ENCODE measurements at regions not wholly inside any gene's neighbourhood (a gene's known extent, or its start where the extent isn't known, plus 50 kb on each side); places are given as distances from the start of the nearest gene placed in this dataset.

DNA sequence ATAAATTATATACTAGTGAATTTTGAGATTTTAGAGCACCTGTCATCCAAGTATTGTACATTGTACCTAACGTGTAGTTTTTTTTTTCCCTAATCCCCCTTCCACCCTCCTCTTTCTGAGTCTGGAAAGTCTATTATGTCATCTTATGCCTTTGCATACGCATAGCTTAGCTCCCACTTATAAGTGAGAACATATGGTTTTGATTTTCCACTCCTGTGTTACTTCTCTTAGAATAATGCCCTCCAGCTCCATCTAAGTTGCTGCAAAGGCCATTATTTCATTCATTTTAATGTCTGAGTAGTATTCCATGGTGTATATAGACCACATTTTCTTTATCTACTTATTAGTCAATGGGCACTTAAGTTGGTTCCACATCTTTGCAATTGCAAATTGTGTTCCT is 177.0 kb upstream of the C16orf82 start:
- no peak for DNase-seq (ENCODE audit: low read depth)

DNA sequence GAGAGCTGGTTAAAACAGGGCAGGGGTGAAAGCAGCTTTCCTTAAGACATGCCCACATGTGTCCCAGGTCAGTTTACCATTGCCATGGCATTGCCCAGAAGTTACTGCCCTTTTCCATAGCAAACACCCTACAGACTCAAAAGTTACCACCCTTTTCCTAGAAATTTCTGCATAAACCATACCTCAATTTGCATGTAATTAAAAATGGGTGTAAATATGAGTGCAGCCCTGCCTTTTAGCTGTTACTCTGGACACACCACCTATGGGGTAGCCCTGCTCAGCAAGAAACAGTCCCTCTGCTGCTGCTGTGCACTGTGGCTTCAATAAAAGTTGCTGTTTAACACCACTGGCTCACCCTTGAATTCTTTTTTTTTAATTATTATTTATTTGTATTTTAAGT is 168.5 kb upstream of the C16orf82 start:
- DNase-seq (ENCODE audit: low read depth) = no peak

DNA sequence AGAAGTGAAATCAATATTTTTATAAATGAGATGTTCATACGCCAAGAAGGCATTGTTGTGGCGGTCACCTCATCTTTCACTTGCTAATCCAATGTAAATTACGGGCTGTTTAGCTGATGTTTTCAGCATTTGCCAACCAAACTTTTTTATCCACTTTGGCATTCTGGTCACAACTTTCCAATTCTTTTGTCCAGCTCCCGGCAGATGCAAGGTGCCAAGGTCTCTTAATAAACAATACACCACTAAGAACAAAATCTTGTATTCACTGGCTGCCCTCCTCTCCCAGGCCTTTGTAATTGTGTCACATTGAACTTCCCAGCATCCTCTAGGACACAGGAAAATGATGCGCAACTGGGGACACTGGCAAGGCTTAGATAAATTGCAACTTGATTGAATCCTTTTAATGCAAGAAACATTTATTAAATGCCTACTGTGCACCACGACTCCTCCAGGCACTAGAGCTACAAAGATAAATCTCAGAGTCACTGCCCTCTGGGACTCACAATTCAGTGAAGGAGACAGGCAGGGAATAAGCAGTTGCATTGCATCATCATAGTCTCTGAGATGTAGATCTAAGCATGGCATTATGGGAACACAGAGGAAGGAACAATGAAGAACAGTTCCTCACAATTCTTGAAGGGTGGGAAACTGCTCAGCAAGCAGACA is 165.4 kb upstream of the C16orf82 start:
- no peak for DNase-seq (ENCODE audit: low read depth)

DNA sequence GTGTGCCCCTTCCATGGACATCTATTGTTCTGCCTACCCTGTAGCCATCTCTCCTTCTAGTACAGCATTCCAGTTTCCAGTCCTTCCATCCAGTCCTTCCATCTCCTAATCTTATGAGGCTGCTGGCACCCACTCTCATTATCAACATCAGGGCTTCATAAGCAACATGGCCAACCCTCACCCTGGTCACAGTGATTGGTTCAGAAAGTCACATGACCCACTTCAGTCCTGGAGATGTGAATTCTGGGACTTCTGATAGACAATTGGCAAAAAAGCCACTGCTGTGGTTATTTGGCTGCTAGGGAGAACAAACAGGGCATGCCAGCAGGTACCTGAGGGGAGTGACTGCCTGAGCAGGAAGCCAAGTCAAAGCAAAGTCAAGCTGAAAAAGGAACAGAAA is 164.7 kb upstream of the C16orf82 start:
- DNase-seq (ENCODE audit: low read depth) = no peak

DNA sequence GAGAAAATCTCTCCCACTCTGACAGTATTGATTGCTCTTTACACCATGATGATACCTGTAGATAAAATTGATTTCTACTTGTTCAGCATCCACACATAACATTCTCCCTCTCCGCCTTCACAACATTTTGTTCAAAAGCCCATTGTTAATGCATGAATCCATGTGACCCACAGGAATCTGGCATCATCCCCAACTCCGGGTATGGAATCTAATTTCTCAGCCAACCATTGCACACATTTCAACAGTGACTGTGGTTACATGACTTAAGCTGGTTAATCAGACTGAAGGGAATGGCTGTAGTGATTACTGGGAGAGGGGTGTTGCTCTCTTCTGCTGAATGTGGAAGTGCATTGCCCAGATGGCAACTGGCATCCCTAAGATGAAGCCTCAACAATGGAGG is 161.4 kb upstream of the C16orf82 start:
- DNase-seq (ENCODE audit: low read depth) = no peak

DNA sequence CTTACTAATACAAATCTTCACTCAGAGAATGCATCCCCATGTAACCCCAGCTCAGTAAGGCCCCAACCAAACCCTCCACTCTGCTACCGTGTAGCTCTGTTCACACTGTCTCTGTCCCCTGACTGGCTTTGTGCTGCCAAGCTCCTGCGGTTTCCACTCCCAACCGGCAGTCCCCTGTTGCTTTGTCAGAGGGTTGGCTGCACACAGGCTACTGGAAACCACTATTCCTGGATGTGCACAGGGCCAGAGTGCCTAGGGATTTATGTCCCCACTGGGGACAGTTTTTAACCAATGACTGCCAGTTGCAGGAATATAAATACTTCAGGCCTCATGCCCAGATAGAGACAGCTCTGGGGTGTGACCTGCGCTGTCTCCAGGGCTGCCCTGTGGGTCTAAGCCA is 157.1 kb upstream of the C16orf82 start:
- no peak for DNase-seq (ENCODE audit: low read depth)

DNA sequence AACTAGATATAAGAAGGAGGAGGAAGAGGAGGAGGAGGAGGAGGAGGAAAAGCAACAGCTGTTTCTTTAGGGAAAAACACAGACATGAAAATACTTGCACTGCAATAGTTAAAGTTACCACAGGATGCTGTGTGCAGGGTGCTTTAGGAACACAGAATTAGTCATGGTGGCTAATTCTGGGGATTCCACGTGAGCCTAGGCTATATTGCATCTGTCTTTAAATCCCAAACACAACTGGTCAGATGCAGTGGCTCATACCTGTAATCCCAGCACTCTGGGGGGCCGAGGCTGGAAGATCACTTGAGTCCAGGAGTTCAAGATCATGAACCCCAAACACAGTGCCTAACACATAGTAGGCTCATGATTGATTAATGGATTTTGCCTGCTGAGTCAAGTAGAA is 155.3 kb upstream of the C16orf82 start:
- DNase-seq (ENCODE audit: low read depth) = no peak

DNA sequence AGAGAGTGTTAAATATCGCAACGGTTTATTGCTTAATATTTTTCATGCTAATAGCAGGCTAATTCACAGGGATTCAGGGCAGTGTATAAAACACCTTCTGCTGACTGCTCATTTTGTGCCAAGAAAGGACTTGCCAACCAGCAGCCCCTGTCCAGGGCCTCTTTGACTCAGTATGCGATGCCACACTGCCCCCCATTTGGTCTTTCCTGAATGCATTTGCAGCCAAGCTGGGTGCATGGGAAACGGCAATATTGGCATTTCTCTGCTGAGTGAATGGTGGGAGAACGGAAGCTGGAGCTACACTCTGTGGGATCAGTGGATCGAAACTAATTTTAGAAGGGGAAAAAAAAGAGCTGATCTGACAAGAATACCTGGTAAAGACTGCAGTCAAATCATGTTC is 152.9 kb upstream of the C16orf82 start:
- DNase-seq (ENCODE audit: low read depth) = no peak

DNA sequence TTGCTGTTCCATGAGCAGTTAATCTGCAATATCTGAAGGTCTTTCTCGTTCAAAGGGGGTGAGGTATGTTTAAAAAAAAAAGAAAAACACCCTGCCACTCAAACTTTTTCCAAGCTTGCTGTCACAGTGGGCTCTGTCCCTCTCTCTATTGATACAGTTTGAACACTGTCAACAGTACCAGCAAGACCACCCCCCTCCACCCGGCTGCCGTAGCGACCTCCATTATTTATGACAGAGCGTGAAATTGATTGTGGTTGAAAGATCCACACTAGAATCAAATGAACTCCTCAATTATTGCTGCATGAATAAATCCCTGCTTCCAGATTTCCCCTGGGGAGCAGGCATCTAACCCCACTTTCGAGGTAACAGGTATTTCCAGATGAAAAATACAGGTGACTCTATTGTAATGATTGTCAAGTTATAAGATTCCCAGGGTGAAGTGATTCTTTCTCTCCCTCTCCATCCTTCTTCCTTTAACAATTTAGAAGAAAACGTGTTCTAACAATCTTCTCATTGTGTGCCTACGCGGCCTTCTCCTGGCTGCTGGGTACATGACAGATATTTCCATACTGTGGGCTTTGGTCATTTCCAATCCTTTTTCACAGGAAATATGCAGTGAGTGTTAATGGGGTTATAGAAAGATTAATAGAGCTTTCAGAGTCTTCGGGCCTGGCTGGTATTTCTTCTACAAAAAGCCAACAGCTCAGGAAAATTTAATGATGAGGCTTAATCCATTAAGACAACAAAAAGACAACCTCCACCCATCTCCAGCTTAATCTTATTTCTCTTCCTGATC is 135.7 kb upstream of the C16orf82 start:
- no peak for DNase-seq (ENCODE audit: low read depth)

DNA sequence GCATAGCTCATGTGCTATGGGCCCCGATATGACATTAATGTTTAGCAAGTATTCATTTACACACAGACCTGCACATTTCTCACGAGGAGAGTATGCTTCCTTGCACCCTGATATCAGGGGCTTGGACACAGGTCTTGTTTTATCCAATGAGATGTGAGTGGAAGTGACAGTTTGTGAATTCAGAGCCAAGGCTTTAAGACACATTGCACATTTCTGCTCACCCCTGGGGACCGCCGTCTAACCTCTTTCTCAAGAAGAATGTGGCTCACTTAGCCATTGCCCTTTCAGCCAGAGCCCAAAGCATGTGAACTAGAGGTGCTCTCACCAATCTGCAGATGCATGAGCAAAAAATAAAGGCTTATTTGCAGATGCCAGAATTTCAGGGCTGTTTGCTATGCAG is 116.1 kb upstream of the C16orf82 start:
- DNase-seq (ENCODE audit: low read depth) = no peak

DNA sequence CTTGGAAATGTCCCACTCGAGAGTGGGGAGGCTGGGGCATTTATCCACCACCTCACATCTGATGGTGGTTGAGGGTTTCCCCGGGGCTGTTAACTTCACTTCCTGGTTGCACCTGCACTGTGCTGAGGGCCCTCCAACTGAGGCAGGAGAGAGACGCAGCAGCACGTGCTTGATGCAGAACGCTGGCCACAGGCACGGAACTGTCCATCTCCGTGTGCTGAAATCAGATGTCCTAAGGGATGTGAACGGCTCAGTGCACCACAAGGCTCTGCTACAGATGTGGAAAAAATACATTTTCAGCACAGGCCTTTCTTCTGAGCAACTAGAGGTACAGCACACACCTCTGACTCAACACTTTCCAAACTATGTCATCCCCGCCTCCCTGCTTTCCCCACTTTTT is 114.8 kb upstream of the C16orf82 start:
- DNase-seq (ENCODE audit: low read depth) = no peak

DNA sequence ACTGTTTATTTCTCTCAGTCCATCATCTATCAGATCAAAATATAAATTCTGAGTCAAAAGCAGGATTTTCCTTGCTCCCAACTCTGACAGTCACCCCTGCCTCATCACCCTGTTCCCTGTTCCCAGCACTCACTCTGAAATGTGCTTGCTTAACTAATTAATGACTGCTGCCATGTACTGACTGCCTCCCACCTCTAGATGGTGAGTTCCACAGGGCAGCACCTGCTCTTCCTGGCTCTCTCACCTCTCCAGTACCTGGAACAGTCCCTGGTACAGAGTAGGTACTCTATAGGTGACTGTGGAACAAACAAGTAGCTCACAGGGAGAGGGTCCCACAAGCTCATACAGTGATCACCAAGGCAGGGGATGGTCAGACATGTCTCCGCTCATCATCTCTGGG is 114.3 kb upstream of the C16orf82 start:
- no peak for DNase-seq (ENCODE audit: low read depth)

DNA sequence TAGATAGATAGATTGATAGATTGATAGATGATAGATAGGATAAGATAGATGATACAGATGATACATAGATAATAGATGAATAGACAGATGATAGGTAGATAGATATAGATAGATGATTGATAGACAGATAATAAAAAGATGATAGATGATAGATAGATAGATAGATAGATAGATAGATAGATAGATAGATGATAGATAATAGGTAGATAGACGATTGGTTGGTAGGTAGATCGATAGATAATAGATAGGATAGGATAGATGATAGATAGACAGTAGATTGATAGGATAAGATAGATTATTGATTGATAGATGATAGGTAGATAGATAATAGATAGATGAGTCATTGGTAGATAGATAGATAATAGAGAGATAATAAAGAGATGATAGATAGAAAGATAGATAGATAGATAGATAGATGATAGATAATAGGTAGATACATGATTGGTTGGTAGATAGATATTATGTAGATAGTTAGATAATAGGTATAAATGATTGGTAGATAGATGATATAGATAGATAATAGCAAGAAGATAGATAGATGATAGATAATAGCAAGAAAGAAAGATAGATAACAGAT is 109.4 kb upstream of the C16orf82 start:
- DNase-seq (ENCODE audit: low read depth) = no peak

DNA sequence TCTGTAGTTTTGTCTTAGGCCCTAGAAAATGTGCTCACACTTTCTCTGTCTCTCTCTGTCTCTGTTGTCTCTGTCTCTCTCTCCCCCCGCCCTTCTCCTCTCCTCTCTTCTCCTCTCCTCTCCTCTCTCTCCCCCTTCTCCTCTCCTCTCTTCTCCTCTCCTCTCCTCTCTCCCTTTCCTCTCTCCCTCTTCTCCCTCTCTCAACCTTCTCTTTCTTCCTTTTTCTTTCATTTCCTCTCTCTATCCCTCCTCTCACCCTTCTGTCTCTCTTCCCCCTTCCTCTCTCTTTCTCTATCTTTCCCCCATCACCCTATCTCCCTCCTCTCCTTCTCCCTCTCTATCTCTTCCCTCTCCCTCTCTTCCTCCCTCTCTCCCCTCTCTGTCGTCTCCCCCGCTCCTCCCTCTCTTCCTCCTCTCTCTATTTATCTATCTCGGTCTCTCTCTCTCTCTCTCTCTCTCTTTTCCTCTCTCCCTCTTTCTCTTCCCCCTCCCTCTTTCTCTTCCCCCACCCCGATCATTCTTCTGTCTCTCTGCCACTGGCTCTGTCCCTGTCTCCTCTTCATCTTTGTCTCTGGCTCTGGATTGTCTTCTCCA is 107.2 kb upstream of the C16orf82 start:
- DNase-seq (ENCODE audit: low read depth) = no peak

DNA sequence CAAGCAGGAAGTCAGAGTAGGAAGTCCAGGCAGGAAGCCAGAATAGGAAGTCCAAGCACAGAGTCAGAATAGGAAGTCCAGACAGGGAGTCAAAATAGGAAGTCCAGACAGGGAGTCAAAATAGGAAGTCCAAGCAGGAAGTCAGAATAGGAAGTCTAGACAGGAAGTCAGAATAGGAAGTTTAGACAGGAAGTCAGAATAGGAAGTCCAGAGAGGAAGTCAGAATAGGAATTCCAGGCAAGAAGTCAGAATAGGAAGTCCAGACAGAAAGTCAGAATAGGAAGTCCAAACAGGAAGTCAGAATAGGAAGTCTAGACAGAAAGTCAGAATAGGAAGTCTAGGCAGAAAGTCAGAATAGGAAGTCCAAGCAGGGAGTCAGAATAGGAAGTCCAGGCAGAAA is 105.3 kb upstream of the C16orf82 start:
- no peak for DNase-seq (ENCODE audit: low read depth)

DNA sequence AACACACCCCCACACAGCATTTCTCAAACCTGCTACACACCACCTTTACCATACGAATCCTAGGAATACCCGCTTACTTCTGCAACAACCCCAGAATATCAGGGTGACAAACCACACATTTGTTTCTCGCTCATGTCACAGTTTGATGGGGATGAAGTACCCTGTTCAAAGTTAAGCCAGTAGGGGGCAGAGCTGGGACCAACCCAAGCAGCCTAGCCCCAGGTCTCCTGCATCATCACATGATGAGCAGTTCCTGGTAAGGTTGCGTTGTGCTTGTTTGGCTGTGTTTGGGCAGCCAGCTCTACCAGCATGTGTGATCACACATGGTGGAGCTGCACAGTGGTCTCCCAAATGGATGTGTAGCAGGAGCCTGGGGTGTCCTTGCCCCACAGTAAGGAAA is 103.6 kb upstream of the C16orf82 start:
- no peak for DNase-seq (ENCODE audit: low read depth)

DNA sequence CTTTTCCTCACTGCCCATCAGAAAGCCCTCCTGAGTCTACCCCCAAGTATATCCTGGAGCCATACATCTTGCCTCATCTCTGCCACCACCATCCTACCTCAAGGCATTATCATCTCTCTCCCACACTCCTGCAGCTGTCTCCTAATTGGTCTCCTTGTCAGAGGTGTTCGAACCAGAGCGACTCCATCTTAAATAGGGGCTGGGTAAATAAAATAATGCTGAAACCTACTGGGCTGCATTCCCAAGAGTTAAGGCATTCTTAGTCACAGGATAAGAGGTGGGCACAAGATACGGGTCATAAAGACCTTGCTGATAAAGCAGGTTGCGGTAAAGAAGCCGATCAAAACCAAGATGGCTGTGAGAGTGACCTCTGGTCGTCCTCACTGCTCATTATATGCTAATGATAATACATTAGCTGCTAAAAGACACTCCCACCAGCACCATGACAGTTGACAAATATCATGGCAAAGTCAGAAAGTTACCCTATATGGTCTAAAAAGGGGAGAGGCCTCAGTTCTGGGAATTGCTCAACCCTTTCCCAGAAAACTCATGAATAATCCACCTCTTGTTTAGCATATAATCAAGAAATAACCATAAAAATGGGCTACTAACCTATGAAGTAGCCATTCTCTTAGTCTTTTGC is 97.0 kb upstream of the C16orf82 start:
- no peak for DNase-seq (ENCODE audit: low read depth)

DNA sequence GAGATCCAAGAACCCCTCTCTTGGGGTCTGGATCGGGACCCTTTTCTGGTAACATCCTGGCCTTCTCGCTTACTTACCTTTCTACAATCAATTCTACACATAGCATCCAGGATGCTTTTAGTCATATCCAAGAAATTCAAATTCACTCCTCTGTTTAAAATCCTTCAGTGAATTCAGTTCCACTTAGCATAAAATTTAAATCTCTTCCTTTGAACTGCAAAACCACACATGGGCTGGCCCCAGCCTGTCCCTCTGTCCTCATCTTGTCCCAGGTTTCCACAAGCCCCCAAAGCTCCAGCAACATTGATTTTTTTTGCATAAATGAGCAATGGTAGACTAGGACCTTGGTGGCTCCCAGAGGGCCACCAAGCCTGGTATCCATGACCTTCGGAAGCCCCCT is 96.4 kb upstream of the C16orf82 start:
- DNase-seq (ENCODE audit: low read depth) = no peak

DNA sequence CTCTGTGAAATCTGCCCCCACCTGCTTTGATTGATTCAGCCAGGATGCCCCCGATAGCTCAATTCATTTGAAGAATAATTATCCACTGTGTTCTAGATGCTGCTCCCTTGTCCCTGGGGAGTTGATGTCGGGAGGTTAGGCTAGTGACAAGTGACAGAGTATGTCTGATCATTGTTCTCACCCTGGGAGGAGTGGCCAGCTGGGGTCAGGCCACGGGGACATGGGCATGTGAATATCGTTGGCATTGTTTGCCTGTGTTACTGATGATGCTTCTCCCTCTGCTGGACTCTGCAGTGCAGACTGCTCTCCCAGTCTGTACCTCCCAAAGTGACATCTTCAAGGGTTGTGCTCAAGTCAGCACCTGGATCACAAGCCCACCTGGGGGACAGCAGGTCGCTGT is 89.9 kb upstream of the C16orf82 start:
- DNase-seq (ENCODE audit: low read depth) = no peak

DNA sequence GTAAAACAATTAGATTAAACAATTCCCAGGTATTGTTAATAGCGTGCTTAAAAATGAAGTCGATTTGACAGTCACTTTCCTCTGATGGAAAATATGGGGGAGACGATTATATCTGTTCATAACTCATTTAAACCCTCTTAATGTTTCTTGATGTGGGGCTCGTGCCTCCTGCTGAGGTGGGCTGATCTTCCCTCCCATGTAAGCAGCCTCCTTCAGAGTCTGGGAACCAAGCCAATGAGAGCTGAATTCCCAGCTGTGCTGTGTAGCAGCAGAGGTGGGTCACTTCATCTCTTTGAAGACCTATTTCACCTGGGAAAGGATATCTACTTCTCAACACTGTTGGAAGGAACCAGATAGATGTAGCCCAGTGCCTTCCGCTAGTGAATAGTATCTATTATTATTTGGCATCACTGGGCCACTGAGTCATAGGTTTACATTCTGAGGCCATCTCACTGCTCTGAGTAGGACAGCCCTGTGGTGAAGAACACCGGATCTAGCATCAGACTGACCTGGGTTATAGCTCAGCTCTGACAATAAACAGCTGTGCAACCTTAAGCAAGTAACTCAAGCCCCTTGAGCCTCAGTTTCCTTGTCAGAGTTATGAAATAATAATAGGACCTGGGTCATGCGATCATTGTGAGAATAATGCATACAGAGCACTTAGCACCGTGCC is 85.3 kb upstream of the C16orf82 start:
- DNase-seq (ENCODE audit: low read depth) = no peak

DNA sequence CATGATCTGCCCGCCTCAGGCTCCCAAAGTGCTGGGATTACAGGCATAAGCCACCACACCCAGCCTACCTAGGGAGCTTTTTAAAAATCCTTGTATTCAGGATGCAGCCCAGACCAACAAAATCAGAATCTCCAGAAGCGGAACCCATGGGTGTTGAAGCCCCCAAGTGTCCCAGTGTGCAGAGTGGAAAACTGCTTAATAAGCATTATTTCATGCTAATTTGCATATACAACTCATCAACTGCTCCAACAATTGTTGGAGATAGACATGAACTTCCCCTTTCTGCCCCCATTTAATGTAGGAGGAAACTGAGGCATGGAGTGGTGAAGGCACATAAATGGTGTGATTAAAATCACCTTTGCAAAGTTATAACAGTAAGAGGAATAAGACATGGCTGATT is 84.3 kb upstream of the C16orf82 start:
- DNase-seq (ENCODE audit: low read depth) = no peak

DNA sequence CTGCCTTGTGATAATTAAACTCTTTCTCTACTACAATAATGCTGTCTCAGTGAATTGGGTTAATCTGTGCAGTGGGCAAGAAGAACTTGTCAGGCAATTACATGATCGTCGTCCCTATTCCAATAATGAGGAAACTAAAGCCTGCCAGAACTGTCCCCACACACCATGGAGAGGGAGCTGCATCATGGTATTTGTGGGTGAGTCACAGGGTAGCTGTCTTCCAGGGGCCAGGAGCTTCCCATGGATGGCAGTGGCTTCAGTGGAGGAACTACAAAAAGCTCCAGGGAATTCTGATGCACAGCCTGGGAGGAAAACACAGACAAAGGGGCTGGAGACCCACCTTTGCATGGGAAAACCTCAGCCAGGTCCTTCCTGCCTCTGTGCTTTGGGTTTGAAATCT is 83.3 kb upstream of the C16orf82 start:
- DNase-seq (ENCODE audit: low read depth) = no peak
